CD14-positive monocyte (primary cell): ENCODE measurements at regions not wholly inside any gene's neighbourhood (a gene's known extent, or its start where the extent isn't known, plus 50 kb on each side); places are given as distances from the start of the nearest gene placed in this dataset.

Source experiments
- DNase-seq, 3 donors: peaks; one replicate each; pipeline ENCODE4 v3.0.0-alpha.2; 2011 to 2022
- H2AFZ ChIP-seq: 2 replicates; pipeline ENCODE4 v1.6.0; 2012; ENCODE audit warnings: mild to moderate bottlenecking, low read depth, low read length, inconsistent platforms; ENCODE audit not compliant: insufficient read depth, poor library complexity, severe bottlenecking
- H3K27ac ChIP-seq, 2 donors: 1 replicate in 1 of 2; 2 replicates in 1 of 2; pipeline ENCODE4 v1.5.1; 2012 to 2013; ENCODE audit warnings: low read length in 2 of 2, control low read depth in 1 of 2, inconsistent platforms in 1 of 2, low read depth in 1 of 2, mild to moderate bottlenecking in 1 of 2
- H3K27me3 ChIP-seq, 2 donors: one replicate each; pipeline versions ENCODE4 v1.6.0 to v1.6.1; 2011 to 2013; ENCODE audit warnings: low read length in 2 of 2; ENCODE audit not compliant: control insufficient read depth in 2 of 2, insufficient read depth in 2 of 2
- H3K36me3 ChIP-seq, 2 donors: replicated peaks in 1 of 2; 1 replicate in 1 of 2; 2 replicates in 1 of 2; pipeline versions ENCODE4 v1.5.1 to v1.6.1; 2012 to 2013; ENCODE audit warnings: low read length in 2 of 2, control low read depth in 1 of 2, inconsistent platforms in 1 of 2, mild to moderate bottlenecking in 1 of 2; ENCODE audit not compliant: insufficient read depth in 2 of 2, control insufficient read depth in 1 of 2
- H3K4me1 ChIP-seq, 2 donors: 1 replicate in 1 of 2; 2 replicates in 1 of 2; pipeline versions ENCODE4 v1.5.1 to v1.6.1; 2012 to 2013; ENCODE audit warnings: low read length in 2 of 2, control low read depth in 1 of 2, inconsistent platforms in 1 of 2, mild to moderate bottlenecking in 1 of 2, moderate library complexity in 1 of 2; ENCODE audit not compliant: insufficient read depth in 2 of 2, control insufficient read depth in 1 of 2
- H3K4me2 ChIP-seq: replicated peaks from 2 replicates; pipeline ENCODE3; 2012; ENCODE audit warnings: low read length, moderate library complexity, mild to moderate bottlenecking; ENCODE audit not compliant: poor library complexity, severe bottlenecking; ENCODE audit errors: extremely low read depth
- H3K4me3 ChIP-seq, 3 experiments: fragments of 200-600 bp in 1 of 3; sonication (generic) in 1 of 3; replicated peaks in 1 of 3; 1 replicate in 2 of 3; 2 replicates in 1 of 3; pipeline ENCODE4 v1.5.1; 2011 to 2013; ENCODE audit warnings: low read length in 3 of 3, mild to moderate bottlenecking in 3 of 3, control low read depth in 2 of 3, low read depth in 2 of 3, inconsistent platforms in 1 of 3, moderate library complexity in 1 of 3
- H3K79me2 ChIP-seq: 2 replicates; pipeline ENCODE4 v1.6.0; 2012; ENCODE audit warnings: mild to moderate bottlenecking, control low read depth, inconsistent platforms, low read length, moderate library complexity; ENCODE audit not compliant: insufficient read depth
- H3K9ac ChIP-seq: 2 replicates; pipeline ENCODE4 v1.6.0; 2017; ENCODE audit warnings: low read length, mild to moderate bottlenecking; ENCODE audit not compliant: insufficient read depth, poor library complexity, severe bottlenecking
- H3K9me3 ChIP-seq, 2 donors: replicated peaks in 1 of 2; 1 replicate in 1 of 2; 2 replicates in 1 of 2; pipeline versions ENCODE4 v1.5.1 to v1.6.1; 2012 to 2013; ENCODE audit warnings: low read length in 2 of 2, control low read depth in 1 of 2; ENCODE audit not compliant: control insufficient read depth in 1 of 2, insufficient read depth in 1 of 2
- H4K20me1 ChIP-seq: 2 replicates; pipeline ENCODE4 v1.6.0; 2012; ENCODE audit warnings: mild to moderate bottlenecking, low read length, control low read depth, moderate library complexity; ENCODE audit not compliant: insufficient read depth
- H3K27ac Mint-ChIP-seq, 7 donors: one replicate each; pipeline ENCODE4 v1.8.0; 2020; ENCODE audit warnings: mild to moderate bottlenecking in 7 of 7, mixed read lengths in 7 of 7, moderate library complexity in 6 of 7, inconsistent platforms in 2 of 7
- H3K27me3 Mint-ChIP-seq, 3 donors: one replicate each; pipeline ENCODE4 v1.8.0; 2021 to 2022; ENCODE audit warnings: low read depth in 3 of 3, mild to moderate bottlenecking in 3 of 3, mixed read lengths in 3 of 3, moderate library complexity in 3 of 3, inconsistent platforms in 1 of 3
- H3K36me3 Mint-ChIP-seq, 2 donors: one replicate each; pipeline ENCODE4 v1.8.0; 2020; ENCODE audit warnings: mixed read lengths in 2 of 2, inconsistent platforms in 1 of 2, mild to moderate bottlenecking in 1 of 2
- H3K4me1 Mint-ChIP-seq: one replicate; pipeline ENCODE4 v1.8.0; 2020; ENCODE audit warnings: mild to moderate bottlenecking, mixed read lengths
- H3K4me3 Mint-ChIP-seq, 2 donors: one replicate each; pipeline ENCODE4 v1.8.0; 2020; ENCODE audit warnings: mild to moderate bottlenecking in 2 of 2, mixed read lengths in 2 of 2, moderate library complexity in 1 of 2
- H3K9me3 Mint-ChIP-seq, 7 donors: one replicate each; pipeline ENCODE4 v1.8.0; 2020 to 2022; ENCODE audit warnings: mixed read lengths in 7 of 7, mild to moderate bottlenecking in 6 of 7, moderate library complexity in 6 of 7, inconsistent platforms in 2 of 7
- CTCF ChIP-seq: fragments of 200-600 bp; IDR thresholded peaks from one replicate; pipeline ENCODE4 v1.8.0; 2022; ENCODE audit warnings: antibody characterized with exemption, mild to moderate bottlenecking
- WGBS: methylation state at CpG from one replicate; pipeline ENCODE4 v1.1.5; 2013; ENCODE audit warnings: missing lambda C conversion rate; ENCODE audit not compliant: insufficient coverage; 5-methylcytosine and 5-hydroxymethylcytosine counted together
- intact Hi-C, 2 donors: fragments of 100-400 bp; cut with micrococcal nuclease; formaldehyde crosslinking; loops; one replicate each; pipeline versions ENCODE4 v1.15.0 to v1.15.1; 2023

DNA sequence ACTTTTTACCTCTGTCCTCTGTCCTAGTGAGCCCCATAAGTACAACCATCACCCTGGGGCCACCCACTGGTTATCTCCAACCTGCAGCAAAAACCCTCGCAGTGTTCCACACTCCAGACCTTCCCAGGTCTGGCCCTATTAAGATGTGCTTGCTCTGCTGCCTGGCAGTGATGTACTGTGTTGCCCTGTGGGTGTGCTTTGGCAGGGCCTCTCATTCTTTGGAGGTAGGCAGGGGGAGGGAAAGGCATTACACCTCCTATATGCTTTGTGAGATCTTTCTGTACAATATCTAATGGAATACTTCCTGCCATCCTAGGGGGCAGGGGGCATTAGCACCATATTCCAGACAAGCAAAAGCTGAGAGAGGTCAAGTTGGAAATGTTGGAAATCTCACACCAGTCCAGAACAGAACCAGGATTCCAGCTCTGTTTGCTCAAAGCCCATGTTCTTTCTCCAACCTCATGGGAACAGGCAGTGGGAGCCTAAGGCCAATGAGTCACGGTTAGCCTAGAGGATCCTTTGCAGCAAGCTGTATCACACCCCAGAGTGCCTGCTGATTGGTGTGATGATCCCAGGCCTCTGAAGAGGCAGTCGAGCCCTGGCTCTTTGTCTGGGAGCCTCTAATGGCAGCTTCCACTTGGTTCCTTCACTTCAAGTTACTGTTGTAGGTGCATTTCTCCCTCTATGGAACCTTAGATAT lies 59.7 kb upstream of the UBL3 start:
- intact Hi-C loops, result no loop called here
- TF ChIP-seq CTCF, result no peak
- Mint-ChIP-seq H3K4me3 (no peak overlapping the region), H3K9me3 (peaks cover 15 to 27% (median 24%) of the 10 kb centered on the region in 7 donors), H3K27me3 (no peaks in the 10 kb centered on the region), H3K36me3 (no peaks in the 10 kb centered on the region), H3K27ac (no peak overlapping the region), H3K4me1 (peaks cover 11% of the 10 kb centered on the region)
- no peaks in the 10 kb centered on the region for H3K79me2 ChIP-seq
- no peaks in the 10 kb centered on the region for H4K20me1 ChIP-seq
- H3K9ac ChIP-seq, result no peak overlapping the region
- no peak for DNase-seq
- no peaks in the 10 kb centered on the region for H3K27me3 ChIP-seq
- no peak overlapping the region for H3K27ac ChIP-seq
- H2AFZ ChIP-seq, result no peak overlapping the region
- H3K4me1 ChIP-seq, result peaks cover 6 to 11% of the 10 kb centered on the region in 2 donors
- no peak overlapping the region for H3K4me2 ChIP-seq
- no peak overlapping the region for H3K4me3 ChIP-seq
- WGBS, result 83% methylated on average over 2 of the region's 3 CpGs
- no peaks in the 10 kb centered on the region for H3K36me3 ChIP-seq
- peaks cover 17 to 25% of the 10 kb centered on the region in 2 donors for H3K9me3 ChIP-seq

GRCh38 chr13:29909081-29909730 lies 58.8 kb upstream of the UBL3 start:
- Mint-ChIP-seq H3K36me3 (no peaks in the 10 kb centered on the region), H3K4me1 (peaks cover 7% of the 10 kb centered on the region), H3K27ac (peak overlapping the region in 1 of 7 donors; percentile 47), H3K9me3 (peaks cover 11 to 23% (median 21%) of the 10 kb centered on the region in 7 donors), H3K4me3 (no peak overlapping the region), H3K27me3 (no peaks in the 10 kb centered on the region)
- WGBS, result 98% methylated on average over 9 of the region's 11 CpGs
- Histone ChIP-seq H3K4me2 (no peak overlapping the region), H3K27ac (no peak overlapping the region), H3K36me3 (no peaks in the 10 kb centered on the region), H3K79me2 (no peaks in the 10 kb centered on the region), H2AFZ (no peak overlapping the region), H3K4me3 (no peak overlapping the region), H3K4me1 (peaks cover 6% of the 10 kb centered on the region in 2 donors), H3K9ac (no peak overlapping the region), H3K9me3 (peaks cover 14 to 18% of the 10 kb centered on the region in 2 donors), H4K20me1 (no peaks in the 10 kb centered on the region), H3K27me3 (no peaks in the 10 kb centered on the region)
- DNase-seq, result no peak
- TF ChIP-seq CTCF, result no peak
- intact Hi-C loops, result no loop called here
